ENCODE measurements at regions not wholly inside any gene's neighbourhood (a gene's known extent, or its start where the extent isn't known, plus 50 kb on each side); places are given as distances from the start of the nearest gene placed in this dataset.

DNA sequence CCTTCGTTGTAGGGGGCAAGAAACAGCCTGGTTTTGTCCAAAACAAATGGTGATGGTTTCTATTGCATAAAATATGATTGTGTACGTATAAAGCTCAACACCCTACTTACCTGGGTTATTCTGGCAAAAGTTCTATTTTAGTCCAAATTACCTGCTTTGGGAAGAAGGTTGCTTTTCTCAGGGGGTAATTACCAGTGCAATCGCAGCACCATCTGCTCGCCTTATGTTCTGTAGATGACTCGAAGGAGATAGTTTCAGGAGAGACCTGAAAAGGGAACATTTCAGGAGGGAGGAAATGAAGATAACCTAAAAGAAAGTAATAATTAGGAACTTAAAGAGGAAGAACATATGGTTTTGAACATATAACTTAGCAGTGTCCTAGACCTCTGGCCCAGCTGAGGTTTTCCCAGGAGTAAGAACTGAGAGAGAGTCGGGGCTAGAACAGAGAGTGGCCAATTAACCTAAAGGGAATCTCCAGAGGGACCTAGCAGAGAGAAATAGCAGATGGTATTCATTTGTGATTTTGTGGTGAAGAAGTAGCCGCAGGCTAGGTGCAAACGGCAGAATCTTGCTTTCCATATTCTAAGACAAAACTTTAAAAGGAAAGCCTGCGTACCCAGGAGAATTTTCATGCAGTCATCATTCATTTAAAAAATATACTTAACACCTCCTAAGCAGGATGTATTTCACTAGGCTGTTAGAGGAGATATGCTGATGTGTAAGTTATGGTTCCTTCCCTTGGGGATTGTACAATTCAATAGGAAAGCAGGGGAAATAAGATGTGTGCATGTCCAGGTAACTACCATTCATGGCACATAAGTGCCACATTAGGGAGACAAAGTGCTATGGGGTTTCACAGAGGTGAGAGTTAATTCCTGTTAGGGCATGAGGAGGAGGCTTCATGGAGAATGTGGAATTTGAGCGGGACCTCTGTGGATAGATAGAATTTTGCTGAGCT lies 113.0 kb upstream of the SLC10A2 start:
- no peak for TF ChIP-seq POLR2A (IDR thresholded peaks at IDR 0.05)
- TF ChIP-seq, protein P1, sequence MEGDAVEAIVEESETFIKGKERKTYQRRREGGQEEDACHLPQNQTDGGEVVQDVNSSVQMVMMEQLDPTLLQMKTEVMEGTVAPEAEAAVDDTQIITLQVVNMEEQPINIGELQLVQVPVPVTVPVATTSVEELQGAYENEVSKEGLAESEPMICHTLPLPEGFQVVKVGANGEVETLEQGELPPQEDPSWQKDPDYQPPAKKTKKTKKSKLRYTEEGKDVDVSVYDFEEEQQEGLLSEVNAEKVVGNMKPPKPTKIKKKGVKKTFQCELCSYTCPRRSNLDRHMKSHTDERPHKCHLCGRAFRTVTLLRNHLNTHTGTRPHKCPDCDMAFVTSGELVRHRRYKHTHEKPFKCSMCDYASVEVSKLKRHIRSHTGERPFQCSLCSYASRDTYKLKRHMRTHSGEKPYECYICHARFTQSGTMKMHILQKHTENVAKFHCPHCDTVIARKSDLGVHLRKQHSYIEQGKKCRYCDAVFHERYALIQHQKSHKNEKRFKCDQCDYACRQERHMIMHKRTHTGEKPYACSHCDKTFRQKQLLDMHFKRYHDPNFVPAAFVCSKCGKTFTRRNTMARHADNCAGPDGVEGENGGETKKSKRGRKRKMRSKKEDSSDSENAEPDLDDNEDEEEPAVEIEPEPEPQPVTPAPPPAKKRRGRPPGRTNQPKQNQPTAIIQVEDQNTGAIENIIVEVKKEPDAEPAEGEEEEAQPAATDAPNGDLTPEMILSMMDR (IDR thresholded peaks at IDR 0.05) = no peak
- Histone ChIP-seq H3K4me1 (no peaks in the 10 kb centered on the region), H3K36me3 (no peaks in the 10 kb centered on the region), H3K9me3 (no peaks in the 10 kb centered on the region), H3K27ac (no peak overlapping the region), H3K27me3 (no peaks in the 10 kb centered on the region), H3K4me3 (no peak overlapping the region)
- no peak for DNase-seq
- intact Hi-C loops (cut with DNase I; ENCODE audit: low total_unique reads) = no loop called here

DNA sequence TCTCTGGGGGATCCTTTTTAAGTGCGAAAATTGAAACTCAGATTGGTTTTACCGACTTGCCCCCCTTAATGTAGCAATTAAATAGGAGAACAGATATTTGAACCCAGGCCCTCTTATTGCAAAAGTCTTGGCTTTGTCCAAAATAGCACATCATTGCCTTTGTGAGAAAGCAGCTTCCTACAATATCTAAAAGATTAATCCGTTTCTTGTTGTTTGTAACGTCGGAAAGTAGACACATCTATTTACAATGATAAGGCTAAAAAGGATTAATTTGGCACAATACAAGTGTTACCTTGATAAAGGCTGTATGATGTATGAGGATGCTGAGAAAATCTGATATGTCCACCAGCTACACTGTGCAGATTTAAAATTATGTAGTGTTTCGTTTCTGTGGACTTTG lies 108.7 kb upstream of the SLC10A2 start:
- intact Hi-C loops (cut with DNase I; ENCODE audit: low total_unique reads) = no loop called here
- Histone ChIP-seq H3K36me3 (no peaks in the 10 kb centered on the region), H3K27ac (no peak overlapping the region), H3K4me1 (no peaks in the 10 kb centered on the region), H3K9me3 (no peaks in the 10 kb centered on the region), H3K4me3 (no peak overlapping the region), H3K27me3 (no peaks in the 10 kb centered on the region)
- TF ChIP-seq POLR2A (IDR thresholded peaks at IDR 0.05) = no peak
- TF ChIP-seq, protein P1 (IDR thresholded peaks at IDR 0.05) = no peak
- no peak for DNase-seq

DNA sequence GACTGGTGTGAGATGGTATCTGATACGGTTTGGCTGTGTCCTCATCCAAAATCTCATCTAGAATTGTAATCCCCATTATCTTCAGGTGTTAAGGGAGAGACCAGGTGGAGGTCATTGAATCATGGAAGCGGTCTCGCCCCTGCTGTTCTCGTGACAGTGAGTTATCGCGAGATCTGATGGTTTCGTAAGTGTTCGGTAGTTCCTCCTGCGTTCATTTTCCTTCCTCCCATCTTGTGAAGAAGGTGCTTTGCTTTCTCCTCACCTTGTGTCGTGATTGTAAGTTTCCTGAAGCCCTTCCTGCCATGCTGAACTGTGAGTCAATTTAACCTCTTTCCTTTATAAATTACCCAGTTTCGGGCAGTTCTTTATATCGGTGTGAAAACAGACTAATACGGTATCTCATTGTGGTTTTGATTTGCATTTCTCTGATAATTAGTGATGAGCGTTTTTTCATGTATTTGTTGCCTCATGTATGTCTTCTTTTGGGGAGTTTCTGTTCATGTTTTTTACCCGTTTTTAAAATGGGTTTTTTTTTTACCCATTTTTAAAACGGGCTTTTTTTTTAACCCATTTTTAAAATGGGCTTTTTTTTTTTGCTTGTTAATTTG lies 102.8 kb upstream of the SLC10A2 start:
- H3K9me3 ChIP-seq = no peaks in the 10 kb centered on the region
- no peak for DNase-seq
- no peak overlapping the region for H3K27ac ChIP-seq
- H3K36me3 ChIP-seq = no peaks in the 10 kb centered on the region
- no peak overlapping the region for H3K4me3 ChIP-seq
- TF ChIP-seq, protein P1 (IDR thresholded peaks at IDR 0.05) = no peak
- no peak for TF ChIP-seq POLR2A (IDR thresholded peaks at IDR 0.05)
- H3K27me3 ChIP-seq = no peaks in the 10 kb centered on the region
- no peaks in the 10 kb centered on the region for H3K4me1 ChIP-seq
- intact Hi-C loops (cut with DNase I; ENCODE audit: low total_unique reads) = no loop called here

DNA sequence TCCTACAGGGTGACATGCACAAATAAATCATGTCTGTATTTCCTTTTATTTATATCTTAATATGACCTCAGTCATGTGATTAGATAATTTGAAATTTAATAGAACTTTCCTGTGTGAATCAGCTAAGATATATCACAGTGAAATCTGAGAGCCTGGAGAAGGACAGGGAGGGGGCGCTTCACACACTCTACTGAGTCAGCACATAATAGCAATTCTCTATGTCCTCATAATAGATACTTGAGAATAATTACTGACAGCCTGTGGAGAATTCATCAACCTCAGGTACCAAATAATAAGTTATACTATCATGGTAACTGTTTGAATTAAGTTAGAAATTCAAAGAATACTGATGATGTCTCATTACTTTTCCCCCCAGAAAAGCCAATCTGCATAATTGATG lies 98.0 kb upstream of the SLC10A2 start:
- H3K4me3 ChIP-seq = no peak overlapping the region
- no peak for DNase-seq
- H3K4me1 ChIP-seq = no peaks in the 10 kb centered on the region
- intact Hi-C loops (cut with DNase I; ENCODE audit: low total_unique reads) = no loop called here
- H3K27me3 ChIP-seq = no peaks in the 10 kb centered on the region
- no peak overlapping the region for H3K27ac ChIP-seq
- no peak for TF ChIP-seq POLR2A (IDR thresholded peaks at IDR 0.05)
- TF ChIP-seq, protein P1 (IDR thresholded peaks at IDR 0.05) = no peak
- no peaks in the 10 kb centered on the region for H3K36me3 ChIP-seq
- H3K9me3 ChIP-seq = no peaks in the 10 kb centered on the region

DNA sequence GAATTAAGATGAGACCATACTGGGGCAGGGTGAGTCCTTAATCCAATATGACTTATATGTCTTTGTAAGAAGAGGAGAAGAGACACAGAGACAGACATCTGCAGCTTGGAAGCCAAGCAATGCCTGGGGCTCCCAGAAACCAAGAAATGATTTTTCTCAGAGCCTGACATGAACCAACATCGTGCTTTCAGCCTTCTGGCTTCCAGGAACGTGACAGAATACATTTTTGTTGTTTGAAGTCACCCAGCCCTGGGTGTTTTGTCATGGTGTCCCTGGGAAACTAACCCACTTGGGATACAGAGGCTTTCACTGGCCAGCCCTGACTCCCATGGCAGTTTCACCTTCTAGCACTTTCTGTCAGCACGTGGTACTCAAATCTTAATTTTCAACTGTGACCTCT lies 95.3 kb upstream of the SLC10A2 start:
- intact Hi-C loops (cut with DNase I; ENCODE audit: low total_unique reads) = no loop called here
- H3K4me3 ChIP-seq = no peak overlapping the region
- no peak overlapping the region for H3K27ac ChIP-seq
- H3K9me3 ChIP-seq = no peaks in the 10 kb centered on the region
- TF ChIP-seq, protein P1 (IDR thresholded peaks at IDR 0.05) = no peak
- TF ChIP-seq POLR2A (IDR thresholded peaks at IDR 0.05) = no peak
- no peaks in the 10 kb centered on the region for H3K4me1 ChIP-seq
- DNase-seq = no peak
- no peaks in the 10 kb centered on the region for H3K27me3 ChIP-seq
- H3K36me3 ChIP-seq = no peaks in the 10 kb centered on the region
